OCI-LY7 (cell line): ENCODE measurements at regions not wholly inside any gene's neighbourhood (a gene's known extent, or its start where the extent isn't known, plus 50 kb on each side); places are given as distances from the start of the nearest gene placed in this dataset.
A peak's percentile ranks its signal among the peaks of the same experiment; 100 is the strongest.

Experiments used
- BruUV-seq: library from RNA; stranded (reverse); fragments of 400-500 nt; replicated peaks from 2 replicates; lab custom pipeline; 2021; lab: Mats Ljungman, UMichigan
- CTCF ChIA-PET: fragments of 300-600 bp; sonication (Branson Sonifier 250); formaldehyde crosslinking; loops from one replicate; lab custom pipeline; 2022; ENCODE audit warnings: antibody characterized with exemption; ENCODE audit not compliant: unreplicated experiment; lab: Charles Lee
- POLR2A ChIA-PET: fragments of 300-600 bp; sonication (Branson Sonifier 250); formaldehyde crosslinking; loops from one replicate; lab custom pipeline; 2022; ENCODE audit warnings: antibody characterized with exemption; lab: Charles Lee
- DNase-seq: peaks from one replicate; pipeline ENCODE4 v3.0.0-alpha.2; 2015; ENCODE audit warnings: low spot score
- H2AFZ ChIP-seq: fragments of 200-600 bp; sonication (generic), shearing (Covaris generic); 2 replicates; pipeline ENCODE4 v1.6.1; 2014; ENCODE audit warnings: mild to moderate bottlenecking, antibody characterized with exemption, low read length, moderate library complexity
- H3K27ac ChIP-seq: fragments of 200-600 bp; sonication (generic); 2 replicates; pipeline ENCODE4 v1.5.1; 2014; ENCODE audit warnings: mixed run types, low read depth, mild to moderate bottlenecking, moderate library complexity, low read length, inconsistent platforms; ENCODE audit not compliant: poor library complexity, severe bottlenecking
- H3K36me3 ChIP-seq: fragments of 200-600 bp; sonication (generic); 2 replicates; pipeline ENCODE4 v1.6.1; 2014; ENCODE audit warnings: mild to moderate bottlenecking, antibody characterized with exemption, low read length, moderate library complexity, mixed read lengths; ENCODE audit not compliant: insufficient read depth
- H3K4me1 ChIP-seq: fragments of 200-600 bp; sonication (generic); 2 replicates; pipeline ENCODE4 v1.5.1; 2014; ENCODE audit warnings: mild to moderate bottlenecking, low read length; ENCODE audit not compliant: insufficient read depth, poor library complexity, severe bottlenecking
- H3K4me2 ChIP-seq: fragments of 200-600 bp; sonication (generic); 2 replicates; pipeline ENCODE4 v1.6.1; 2014; ENCODE audit warnings: mild to moderate bottlenecking, low read length
- H3K4me3 ChIP-seq: fragments of 200-600 bp; sonication (generic); 2 replicates; pipeline ENCODE4 v1.5.1; 2014; ENCODE audit warnings: mild to moderate bottlenecking, low read depth, low read length; ENCODE audit not compliant: poor library complexity, severe bottlenecking
- H3K79me2 ChIP-seq: fragments of 200-600 bp; sonication (generic); 2 replicates; pipeline ENCODE4 v1.6.1; 2016; ENCODE audit warnings: low read depth, mild to moderate bottlenecking, low read length, moderate library complexity, mixed read lengths; ENCODE audit not compliant: insufficient read depth
- H3K9me2 ChIP-seq: fragments of 200-600 bp; sonication (generic); 2 replicates; pipeline ENCODE4 v1.6.1; 2016; ENCODE audit warnings: mild to moderate bottlenecking, low read length, mixed read lengths; ENCODE audit not compliant: insufficient read depth
- H3K9me3 ChIP-seq: fragments of 200-600 bp; sonication (generic); 2 replicates; pipeline ENCODE4 v1.6.1; 2014; ENCODE audit warnings: mild to moderate bottlenecking, mixed run types, low read length, mixed read lengths
- H4K20me1 ChIP-seq: fragments of 200-600 bp; sonication (generic); 2 replicates; pipeline ENCODE4 v1.6.1; 2014; ENCODE audit warnings: mild to moderate bottlenecking, antibody characterized with exemption, low read length, moderate library complexity, mixed read lengths; ENCODE audit not compliant: insufficient read depth
- CTCF ChIP-seq: fragments of 200-600 bp; sonication (generic); conservative IDR thresholded peaks from 2 replicates; pipeline ENCODE4 v1.5.1; 2014; ENCODE audit warnings: mild to moderate bottlenecking, antibody characterized with exemption, low read length, moderate library complexity, mixed read lengths
- EZH2phosphoT487 ChIP-seq: fragments of 200-600 bp; sonication (generic); IDR thresholded peaks from 2 replicates; pipeline ENCODE4 v1.6.1; 2018; ENCODE audit warnings: low read depth, borderline replicate concordance, mild to moderate bottlenecking, mixed run types, antibody characterized with exemption, low read length, moderate library complexity, mixed read lengths
- intact Hi-C: fragments of 100-400 bp; cut with micrococcal nuclease; formaldehyde crosslinking; loops from one replicate; pipeline ENCODE4 v1.10.0; 2022; ENCODE audit not compliant: unreplicated experiment

- Histone ChIP-seq H3K4me3 (no peak overlapping the region), H4K20me1 (no peaks in the 10 kb centered on the region), H2AFZ (no peak overlapping the region; the same call in 1 of the 2 replicates), H3K27ac (no peak overlapping the region), H3K4me2 (0 out of 2 replicates have a peak overlapping the region, but pooled peaks have one; percentile 35), H3K36me3 (no peaks in the 10 kb centered on the region), H3K9me3 (no peaks in the 10 kb centered on the region), H3K9me2 (no peaks in the 10 kb centered on the region), H3K79me2 (no peaks in the 10 kb centered on the region), H3K4me1 (peaks cover 44% of the 10 kb centered on the region)
- POLR2A ChIA-PET, result no interaction called here
- TF ChIP-seq CTCF, result no peak
- TF ChIP-seq EZH2phosphoT487, result no peak
- CTCF ChIA-PET, result no interaction called here
- intact Hi-C loops, result no loop called here
- BruUV-seq, result no TSS peak
- DNase-seq, result no peak
These were observed 111.8 kb downstream of the B3GNT2 start for GRCh38 chr2:62307469-62308389.

GRCh38 chr2:62306751-62307468 lies 111.0 kb downstream of the B3GNT2 start:
- Histone ChIP-seq H3K79me2 (no peaks in the 10 kb centered on the region), H3K4me2 (peak overlapping the region; percentile 35), H3K9me2 (no peaks in the 10 kb centered on the region), H3K4me1 (peaks cover 50% of the 10 kb centered on the region), H2AFZ (peak overlapping the region; percentile 39; the same call in 1 of the 2 replicates), H4K20me1 (no peaks in the 10 kb centered on the region), H3K27ac (no peak overlapping the region), H3K36me3 (no peaks in the 10 kb centered on the region), H3K4me3 (no peak overlapping the region), H3K9me3 (no peaks in the 10 kb centered on the region)
- BruUV-seq, result no TSS peak
- DNase-seq, result peak; percentile 45
- intact Hi-C loops, result no loop called here
- CTCF ChIA-PET, result no interaction called here
- no peak for TF ChIP-seq EZH2phosphoT487
- no peak for TF ChIP-seq CTCF
- POLR2A ChIA-PET, result interaction anchor here (0.7 kb wide), 1 partner anchor 126 kb away, joined by 3 read pairs; no protein-coding TSS in a partner anchor
